ENCODE measurements at regions not wholly inside any gene's neighbourhood (a gene's known extent, or its start where the extent isn't known, plus 50 kb on each side); places are given as distances from the start of the nearest gene placed in this dataset.

DNA sequence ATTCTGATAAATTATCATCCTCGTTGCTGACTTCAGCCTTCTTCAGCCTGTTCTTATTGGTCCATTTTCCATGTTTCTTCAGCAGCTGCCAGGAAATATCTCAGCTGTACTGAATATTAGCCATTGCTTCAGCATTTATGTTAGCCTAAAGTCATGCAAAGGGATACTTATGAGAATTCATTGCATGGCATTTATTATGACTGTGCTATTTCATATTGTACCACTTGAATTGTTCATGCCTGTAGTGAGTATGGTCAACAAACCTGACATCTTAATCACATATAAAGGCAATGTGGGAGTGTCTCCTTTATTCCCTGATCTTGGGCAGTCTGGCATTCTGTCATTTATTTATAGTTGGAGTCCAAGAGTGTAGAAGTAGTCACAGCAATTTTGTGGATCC, 193.4 kb upstream of the SLC35B3 start:
- Histone ChIP-seq H3K4me1 (ENCODE audit: control insufficient read depth in 4 of 4, insufficient read depth in 4 of 4, low read length in 3 of 4) (peaks cover 0 to 10% (median 8%) of the 10 kb centered on the region in 4 donors), H3K9me3 (ENCODE audit: control insufficient read depth in 4 of 4, low read length in 3 of 4) (no peaks in the 10 kb centered on the region), H3K4me3 (ENCODE audit: low read depth in 1 of 3, low read length in 3 of 3) (no peak overlapping the region), H3K27ac (ENCODE audit: low read depth in 1 of 2, low read length in 2 of 2) (no peak overlapping the region), H3K27me3 (ENCODE audit: control insufficient read depth in 4 of 4, insufficient read depth in 4 of 4, low read length in 3 of 4) (no peaks in the 10 kb centered on the region), H3K9ac (ENCODE audit: low read depth in 1 of 2, low read length in 2 of 2) (no peak overlapping the region), H3K36me3 (ENCODE audit: control insufficient read depth in 4 of 4, insufficient read depth in 3 of 4, low read depth in 1 of 4, low read length in 3 of 4) (no peaks in the 10 kb centered on the region)
- 88% methylated on average over 1 of the region's 1 CpG for WGBS
- no peak for TF ChIP-seq EGR1 (IDR thresholded peaks at IDR 0.05; ENCODE audit: low read depth in 2 of 2)
- TF ChIP-seq, protein P1, sequence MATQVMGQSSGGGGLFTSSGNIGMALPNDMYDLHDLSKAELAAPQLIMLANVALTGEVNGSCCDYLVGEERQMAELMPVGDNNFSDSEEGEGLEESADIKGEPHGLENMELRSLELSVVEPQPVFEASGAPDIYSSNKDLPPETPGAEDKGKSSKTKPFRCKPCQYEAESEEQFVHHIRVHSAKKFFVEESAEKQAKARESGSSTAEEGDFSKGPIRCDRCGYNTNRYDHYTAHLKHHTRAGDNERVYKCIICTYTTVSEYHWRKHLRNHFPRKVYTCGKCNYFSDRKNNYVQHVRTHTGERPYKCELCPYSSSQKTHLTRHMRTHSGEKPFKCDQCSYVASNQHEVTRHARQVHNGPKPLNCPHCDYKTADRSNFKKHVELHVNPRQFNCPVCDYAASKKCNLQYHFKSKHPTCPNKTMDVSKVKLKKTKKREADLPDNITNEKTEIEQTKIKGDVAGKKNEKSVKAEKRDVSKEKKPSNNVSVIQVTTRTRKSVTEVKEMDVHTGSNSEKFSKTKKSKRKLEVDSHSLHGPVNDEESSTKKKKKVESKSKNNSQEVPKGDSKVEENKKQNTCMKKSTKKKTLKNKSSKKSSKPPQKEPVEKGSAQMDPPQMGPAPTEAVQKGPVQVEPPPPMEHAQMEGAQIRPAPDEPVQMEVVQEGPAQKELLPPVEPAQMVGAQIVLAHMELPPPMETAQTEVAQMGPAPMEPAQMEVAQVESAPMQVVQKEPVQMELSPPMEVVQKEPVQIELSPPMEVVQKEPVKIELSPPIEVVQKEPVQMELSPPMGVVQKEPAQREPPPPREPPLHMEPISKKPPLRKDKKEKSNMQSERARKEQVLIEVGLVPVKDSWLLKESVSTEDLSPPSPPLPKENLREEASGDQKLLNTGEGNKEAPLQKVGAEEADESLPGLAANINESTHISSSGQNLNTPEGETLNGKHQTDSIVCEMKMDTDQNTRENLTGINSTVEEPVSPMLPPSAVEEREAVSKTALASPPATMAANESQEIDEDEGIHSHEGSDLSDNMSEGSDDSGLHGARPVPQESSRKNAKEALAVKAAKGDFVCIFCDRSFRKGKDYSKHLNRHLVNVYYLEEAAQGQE (IDR thresholded peaks at IDR 0.05) = no peak
- no peak for TF ChIP-seq FOXA2 (IDR thresholded peaks at IDR 0.05)
- no peak for TF ChIP-seq GABPA (IDR thresholded peaks at IDR 0.05 in 1 of 2, conservative IDR thresholded peaks at IDR 0.05 in 1 of 2)
- no peak for TF ChIP-seq RXRA (IDR thresholded peaks at IDR 0.05)
- no peak for TF ChIP-seq SP1 (IDR thresholded peaks at IDR 0.05)
- TF ChIP-seq, protein P2, sequence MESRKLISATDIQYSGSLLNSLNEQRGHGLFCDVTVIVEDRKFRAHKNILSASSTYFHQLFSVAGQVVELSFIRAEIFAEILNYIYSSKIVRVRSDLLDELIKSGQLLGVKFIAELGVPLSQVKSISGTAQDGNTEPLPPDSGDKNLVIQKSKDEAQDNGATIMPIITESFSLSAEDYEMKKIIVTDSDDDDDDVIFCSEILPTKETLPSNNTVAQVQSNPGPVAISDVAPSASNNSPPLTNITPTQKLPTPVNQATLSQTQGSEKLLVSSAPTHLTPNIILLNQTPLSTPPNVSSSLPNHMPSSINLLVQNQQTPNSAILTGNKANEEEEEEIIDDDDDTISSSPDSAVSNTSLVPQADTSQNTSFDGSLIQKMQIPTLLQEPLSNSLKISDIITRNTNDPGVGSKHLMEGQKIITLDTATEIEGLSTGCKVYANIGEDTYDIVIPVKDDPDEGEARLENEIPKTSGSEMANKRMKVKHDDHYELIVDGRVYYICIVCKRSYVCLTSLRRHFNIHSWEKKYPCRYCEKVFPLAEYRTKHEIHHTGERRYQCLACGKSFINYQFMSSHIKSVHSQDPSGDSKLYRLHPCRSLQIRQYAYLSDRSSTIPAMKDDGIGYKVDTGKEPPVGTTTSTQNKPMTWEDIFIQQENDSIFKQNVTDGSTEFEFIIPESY (IDR thresholded peaks at IDR 0.05) = no peak
- TF ChIP-seq RAD21 (IDR thresholded peaks at IDR 0.05) = no peak
- no peak for TF ChIP-seq HNF4A (conservative IDR thresholded peaks at IDR 0.05)
- TF ChIP-seq, protein P3, sequence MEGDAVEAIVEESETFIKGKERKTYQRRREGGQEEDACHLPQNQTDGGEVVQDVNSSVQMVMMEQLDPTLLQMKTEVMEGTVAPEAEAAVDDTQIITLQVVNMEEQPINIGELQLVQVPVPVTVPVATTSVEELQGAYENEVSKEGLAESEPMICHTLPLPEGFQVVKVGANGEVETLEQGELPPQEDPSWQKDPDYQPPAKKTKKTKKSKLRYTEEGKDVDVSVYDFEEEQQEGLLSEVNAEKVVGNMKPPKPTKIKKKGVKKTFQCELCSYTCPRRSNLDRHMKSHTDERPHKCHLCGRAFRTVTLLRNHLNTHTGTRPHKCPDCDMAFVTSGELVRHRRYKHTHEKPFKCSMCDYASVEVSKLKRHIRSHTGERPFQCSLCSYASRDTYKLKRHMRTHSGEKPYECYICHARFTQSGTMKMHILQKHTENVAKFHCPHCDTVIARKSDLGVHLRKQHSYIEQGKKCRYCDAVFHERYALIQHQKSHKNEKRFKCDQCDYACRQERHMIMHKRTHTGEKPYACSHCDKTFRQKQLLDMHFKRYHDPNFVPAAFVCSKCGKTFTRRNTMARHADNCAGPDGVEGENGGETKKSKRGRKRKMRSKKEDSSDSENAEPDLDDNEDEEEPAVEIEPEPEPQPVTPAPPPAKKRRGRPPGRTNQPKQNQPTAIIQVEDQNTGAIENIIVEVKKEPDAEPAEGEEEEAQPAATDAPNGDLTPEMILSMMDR (IDR thresholded peaks at IDR 0.05; ENCODE audit: low read depth, low read length, missing input control) = no peak
- TF ChIP-seq, protein P4, sequence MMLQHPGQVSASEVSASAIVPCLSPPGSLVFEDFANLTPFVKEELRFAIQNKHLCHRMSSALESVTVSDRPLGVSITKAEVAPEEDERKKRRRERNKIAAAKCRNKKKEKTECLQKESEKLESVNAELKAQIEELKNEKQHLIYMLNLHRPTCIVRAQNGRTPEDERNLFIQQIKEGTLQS (IDR thresholded peaks at IDR 0.05) = no peak
- TF ChIP-seq YY1 (IDR thresholded peaks at IDR 0.05) = no peak
- TF ChIP-seq NR2F2 (IDR thresholded peaks at IDR 0.05) = no peak
- no peak for TF ChIP-seq JUND (IDR thresholded peaks at IDR 0.05)
- TF ChIP-seq TAF1 (conservative IDR thresholded peaks at IDR 0.05) = no peak
- TF ChIP-seq HNF4G (IDR thresholded peaks at IDR 0.05) = no peak
- DNase-seq (ENCODE audit: low spot score) = no peak

DNA sequence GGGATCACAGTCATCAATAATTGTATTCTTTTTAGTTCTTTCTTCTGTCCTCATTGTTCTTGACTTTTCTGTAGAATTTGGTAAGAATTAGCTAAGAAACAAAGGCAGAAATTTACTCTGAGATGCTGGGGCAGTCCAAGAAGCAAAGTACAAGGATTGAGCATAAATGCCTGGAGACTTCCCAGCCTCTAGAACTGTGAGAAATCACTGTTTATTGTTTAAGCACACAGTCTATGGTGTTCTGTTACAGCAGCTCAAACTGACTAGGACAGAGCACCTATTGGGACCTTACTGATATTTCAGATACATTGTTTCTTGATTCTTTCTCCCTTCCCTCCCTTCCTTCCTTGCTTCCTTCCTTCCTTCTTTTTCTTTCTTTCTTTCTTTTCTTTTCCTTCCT, 192.7 kb upstream of the SLC35B3 start:
- Histone ChIP-seq H3K27me3 (ENCODE audit: control insufficient read depth in 4 of 4, insufficient read depth in 4 of 4, low read length in 3 of 4) (no peaks in the 10 kb centered on the region), H3K4me3 (ENCODE audit: low read depth in 1 of 3, low read length in 3 of 3) (no peak overlapping the region), H3K9ac (ENCODE audit: low read depth in 1 of 2, low read length in 2 of 2) (no peak overlapping the region), H3K4me1 (ENCODE audit: control insufficient read depth in 4 of 4, insufficient read depth in 4 of 4, low read length in 3 of 4) (peaks cover 0 to 4% (median 1%) of the 10 kb centered on the region in 4 donors), H3K36me3 (ENCODE audit: control insufficient read depth in 4 of 4, insufficient read depth in 3 of 4, low read depth in 1 of 4, low read length in 3 of 4) (no peaks in the 10 kb centered on the region), H3K9me3 (ENCODE audit: control insufficient read depth in 4 of 4, low read length in 3 of 4) (no peaks in the 10 kb centered on the region), H3K27ac (ENCODE audit: low read depth in 1 of 2, low read length in 2 of 2) (no peak overlapping the region)
- TF ChIP-seq GABPA (IDR thresholded peaks at IDR 0.05 in 1 of 2, conservative IDR thresholded peaks at IDR 0.05 in 1 of 2) (no peak), FOXA1 (IDR thresholded peaks at IDR 0.05) (no peak), SP1 (IDR thresholded peaks at IDR 0.05) (no peak), HNF4A (conservative IDR thresholded peaks at IDR 0.05) (no peak)
- TF ChIP-seq, protein P4 (IDR thresholded peaks at IDR 0.05) = no peak
- TF ChIP-seq, protein P2 (IDR thresholded peaks at IDR 0.05) = no peak
- no peak for DNase-seq (ENCODE audit: low spot score)

Data from liver (tissue), 8 donors.